ENCODE measurements at regions not wholly inside any gene's neighbourhood (a gene's known extent, or its start where the extent isn't known, plus 50 kb on each side); places are given as distances from the start of the nearest gene placed in this dataset.

GRCh38 chr14:29078810-29079522 lies 312.4 kb downstream of the FOXG1 start:
- no peaks in the 10 kb centered on the region for H3K27me3 Mint-ChIP-seq
- DNase-seq: no peak
- POLR2A ChIA-PET (ENCODE audit: partially characterized antibody): no interaction called here
- intact Hi-C loops (cut with micrococcal nuclease): no loop called here
- H3K4me3 Mint-ChIP-seq: no peak overlapping the region
- H3K36me3 Mint-ChIP-seq: no peaks in the 10 kb centered on the region
- CTCF ChIA-PET (ENCODE audit: partially characterized antibody): no interaction called here
- Histone ChIP-seq H3K4me1 (ENCODE audit: insufficient read depth, low read length) (no peaks in the 10 kb centered on the region), H3K27ac (ENCODE audit: low read depth, low read length) (no peak overlapping the region), H3K36me3 (ENCODE audit: insufficient read depth, low read length) (no peaks in the 10 kb centered on the region), H3K4me3 (ENCODE audit: low read length in 2 of 2) (no peak overlapping the region), H3K9me3 (ENCODE audit: control insufficient read depth in 1 of 2, low read length in 2 of 2) (no peaks in the 10 kb centered on the region), H3K27me3 (ENCODE audit: insufficient read depth, low read length) (no peaks in the 10 kb centered on the region)
- peaks cover 5 to 16% (median 13%) of the 10 kb centered on the region in 8 donors for H3K9me3 Mint-ChIP-seq
- H3K27ac Mint-ChIP-seq: peak overlapping the region in 1 of 7 donors; percentile 37
- no peaks in the 10 kb centered on the region for H3K4me1 Mint-ChIP-seq

GRCh38 chr14:29085546-29085945 lies 319.0 kb downstream of the FOXG1 start:
- Histone ChIP-seq H3K36me3 (ENCODE audit: insufficient read depth, low read length) (no peaks in the 10 kb centered on the region), H3K4me1 (ENCODE audit: insufficient read depth, low read length) (no peaks in the 10 kb centered on the region), H3K9me3 (ENCODE audit: control insufficient read depth in 1 of 2, low read length in 2 of 2) (no peaks in the 10 kb centered on the region), H3K27ac (ENCODE audit: low read depth, low read length) (no peak overlapping the region), H3K27me3 (ENCODE audit: insufficient read depth, low read length) (no peaks in the 10 kb centered on the region), H3K4me3 (ENCODE audit: low read length in 2 of 2) (no peak overlapping the region)
- no peaks in the 10 kb centered on the region for H3K4me1 Mint-ChIP-seq
- H3K27ac Mint-ChIP-seq: no peak overlapping the region
- CTCF ChIA-PET (ENCODE audit: partially characterized antibody): no interaction called here
- POLR2A ChIA-PET (ENCODE audit: partially characterized antibody): no interaction called here
- H3K36me3 Mint-ChIP-seq: no peaks in the 10 kb centered on the region
- H3K9me3 Mint-ChIP-seq: peaks cover 2 to 50% (median 17%) of the 10 kb centered on the region in 8 donors
- no peak for DNase-seq
- intact Hi-C loops (cut with micrococcal nuclease): no loop called here
- H3K27me3 Mint-ChIP-seq: no peaks in the 10 kb centered on the region
- no peak overlapping the region for H3K4me3 Mint-ChIP-seq

GRCh38 chr14:29089849-29090248 lies 323.3 kb downstream of the FOXG1 start:
- no peak overlapping the region for H3K27ac Mint-ChIP-seq
- ChIA-PET POLR2A (ENCODE audit: partially characterized antibody) (no interaction called here), CTCF (ENCODE audit: partially characterized antibody) (no interaction called here)
- H3K9me3 ChIP-seq (ENCODE audit: control insufficient read depth in 1 of 2, low read length in 2 of 2): no peaks in the 10 kb centered on the region
- no peaks in the 10 kb centered on the region for H3K4me1 ChIP-seq (ENCODE audit: insufficient read depth, low read length)
- no peaks in the 10 kb centered on the region for H3K36me3 Mint-ChIP-seq
- H3K4me1 Mint-ChIP-seq: no peaks in the 10 kb centered on the region
- intact Hi-C loops (cut with micrococcal nuclease): no loop called here
- no peaks in the 10 kb centered on the region for H3K27me3 ChIP-seq (ENCODE audit: insufficient read depth, low read length)
- no peak overlapping the region for H3K27ac ChIP-seq (ENCODE audit: low read depth, low read length)
- H3K27me3 Mint-ChIP-seq: no peaks in the 10 kb centered on the region
- no peaks in the 10 kb centered on the region for H3K36me3 ChIP-seq (ENCODE audit: insufficient read depth, low read length)
- no peak for DNase-seq
- no peak overlapping the region for H3K4me3 ChIP-seq (ENCODE audit: low read length in 2 of 2)
- no peak overlapping the region for H3K4me3 Mint-ChIP-seq
- H3K9me3 Mint-ChIP-seq: peaks cover 2 to 38% (median 18%) of the 10 kb centered on the region in 8 donors

- no peak for DNase-seq
- H3K27me3 Mint-ChIP-seq: no peaks in the 10 kb centered on the region
Observed at GRCh38 chr14:29092121-29092520, 325.5 kb downstream of the FOXG1 start.

GRCh38 chr14:29097476-29097875 lies 330.9 kb downstream of the FOXG1 start:
- no peak overlapping the region for H3K27ac Mint-ChIP-seq

More at GRCh38 chr14:29092121-29092520, 325.5 kb downstream of the FOXG1 start:
- H3K27ac ChIP-seq (ENCODE audit: low read depth, low read length): no peak overlapping the region
- no peaks in the 10 kb centered on the region for H3K4me1 ChIP-seq (ENCODE audit: insufficient read depth, low read length)
- Mint-ChIP-seq H3K4me1 (no peaks in the 10 kb centered on the region), H3K27ac (no peak overlapping the region), H3K36me3 (no peaks in the 10 kb centered on the region), H3K9me3 (peaks cover 0 to 38% (median 21%) of the 10 kb centered on the region in 8 donors), H3K4me3 (no peak overlapping the region)
- H3K4me3 ChIP-seq (ENCODE audit: low read length in 2 of 2): no peak overlapping the region
- H3K36me3 ChIP-seq (ENCODE audit: insufficient read depth, low read length): no peaks in the 10 kb centered on the region
- intact Hi-C loops (cut with micrococcal nuclease): no loop called here
- H3K27me3 ChIP-seq (ENCODE audit: insufficient read depth, low read length): no peaks in the 10 kb centered on the region
- ChIA-PET CTCF (ENCODE audit: partially characterized antibody) (no interaction called here), POLR2A (ENCODE audit: partially characterized antibody) (no interaction called here)
- no peaks in the 10 kb centered on the region for H3K9me3 ChIP-seq (ENCODE audit: control insufficient read depth in 1 of 2, low read length in 2 of 2)

GRCh38 chr14:29098656-29099055 lies 332.1 kb downstream of the FOXG1 start:
- H3K27me3 Mint-ChIP-seq: no peaks in the 10 kb centered on the region
- no peaks in the 10 kb centered on the region for H3K36me3 ChIP-seq (ENCODE audit: insufficient read depth, low read length)
- intact Hi-C loops (cut with micrococcal nuclease): no loop called here
- POLR2A ChIA-PET (ENCODE audit: partially characterized antibody): no interaction called here
- no peaks in the 10 kb centered on the region for H3K4me1 Mint-ChIP-seq
- H3K4me3 ChIP-seq (ENCODE audit: low read length in 2 of 2): no peak overlapping the region
- CTCF ChIA-PET (ENCODE audit: partially characterized antibody): no interaction called here
- DNase-seq: no peak
- H3K9me3 ChIP-seq (ENCODE audit: control insufficient read depth in 1 of 2, low read length in 2 of 2): no peaks in the 10 kb centered on the region
- H3K4me1 ChIP-seq (ENCODE audit: insufficient read depth, low read length): no peaks in the 10 kb centered on the region
- no peak overlapping the region for H3K27ac Mint-ChIP-seq
- H3K36me3 Mint-ChIP-seq: no peaks in the 10 kb centered on the region
- no peaks in the 10 kb centered on the region for H3K27me3 ChIP-seq (ENCODE audit: insufficient read depth, low read length)
- H3K4me3 Mint-ChIP-seq: no peak overlapping the region
- peaks cover 0 to 29% (median 17%) of the 10 kb centered on the region in 8 donors for H3K9me3 Mint-ChIP-seq
- no peak overlapping the region for H3K27ac ChIP-seq (ENCODE audit: low read depth, low read length)

More at GRCh38 chr14:29097476-29097875, 330.9 kb downstream of the FOXG1 start:
- no peaks in the 10 kb centered on the region for H3K4me1 ChIP-seq (ENCODE audit: insufficient read depth, low read length)
- H3K27ac ChIP-seq (ENCODE audit: low read depth, low read length): no peak overlapping the region
- H3K9me3 ChIP-seq (ENCODE audit: control insufficient read depth in 1 of 2, low read length in 2 of 2): no peaks in the 10 kb centered on the region
- Mint-ChIP-seq H3K36me3 (no peaks in the 10 kb centered on the region), H3K27me3 (no peaks in the 10 kb centered on the region), H3K4me1 (no peaks in the 10 kb centered on the region), H3K4me3 (no peak overlapping the region), H3K9me3 (peaks cover 0 to 29% (median 16%) of the 10 kb centered on the region in 8 donors)
- POLR2A ChIA-PET (ENCODE audit: partially characterized antibody): no interaction called here
- H3K36me3 ChIP-seq (ENCODE audit: insufficient read depth, low read length): no peaks in the 10 kb centered on the region
- H3K27me3 ChIP-seq (ENCODE audit: insufficient read depth, low read length): no peaks in the 10 kb centered on the region
- no peak for DNase-seq
- no peak overlapping the region for H3K4me3 ChIP-seq (ENCODE audit: low read length in 2 of 2)
- intact Hi-C loops (cut with micrococcal nuclease): no loop called here
- CTCF ChIA-PET (ENCODE audit: partially characterized antibody): no interaction called here

GRCh38 chr14:29102266-29102665 lies 335.7 kb downstream of the FOXG1 start:
- peaks cover 0 to 26% (median 12%) of the 10 kb centered on the region in 8 donors for H3K9me3 Mint-ChIP-seq
- H3K27me3 ChIP-seq (ENCODE audit: insufficient read depth, low read length): no peaks in the 10 kb centered on the region
- H3K4me3 ChIP-seq (ENCODE audit: low read length in 2 of 2): no peak overlapping the region
- H3K36me3 Mint-ChIP-seq: no peaks in the 10 kb centered on the region
- H3K4me1 Mint-ChIP-seq: no peaks in the 10 kb centered on the region
- intact Hi-C loops (cut with micrococcal nuclease): no loop called here
- no peak overlapping the region for H3K27ac ChIP-seq (ENCODE audit: low read depth, low read length)
- no peak overlapping the region for H3K27ac Mint-ChIP-seq
- no peaks in the 10 kb centered on the region for H3K4me1 ChIP-seq (ENCODE audit: insufficient read depth, low read length)
- ChIA-PET POLR2A (ENCODE audit: partially characterized antibody) (no interaction called here), CTCF (ENCODE audit: partially characterized antibody) (no interaction called here)
- no peaks in the 10 kb centered on the region for H3K36me3 ChIP-seq (ENCODE audit: insufficient read depth, low read length)
- no peak overlapping the region for H3K4me3 Mint-ChIP-seq
- no peak for DNase-seq
- no peaks in the 10 kb centered on the region for H3K9me3 ChIP-seq (ENCODE audit: control insufficient read depth in 1 of 2, low read length in 2 of 2)
- H3K27me3 Mint-ChIP-seq: no peaks in the 10 kb centered on the region

All from CD4-positive, alpha-beta memory T cell (primary cell).